GM10266 (cell line): ENCODE measurements at regions not wholly inside any gene's neighbourhood (a gene's known extent, or its start where the extent isn't known, plus 50 kb on each side); places are given as distances from the start of the nearest gene placed in this dataset.
"Not testable (repeated sequence)": the region's sequence is repeated elsewhere in the genome, so short reads cannot be mapped to it uniquely, and the experiment has no call there.

ENCODE experiments used
- DNase-seq: peaks from one replicate; pipeline ENCODE4 v3.0.0; 2012; ENCODE audit errors: extremely low spot score
- CTCF ChIP-seq: IDR thresholded peaks from 2 replicates; pipeline ENCODE4 v1.5.1; 2012; ENCODE audit warnings: mild to moderate bottlenecking, low read depth; ENCODE audit not compliant: control insufficient read depth, insufficient read depth; ENCODE audit errors: missing control alignments

- no peak for DNase-seq
- TF ChIP-seq CTCF, result no peak
Observed at GRCh38 chr1:208479435-208479834, 235.3 kb upstream of the PLXNA2 start.

GRCh38 chr1:208485512-208485911 lies 241.3 kb upstream of the PLXNA2 start:
- no peak for DNase-seq
- TF ChIP-seq CTCF, result no peak

GRCh38 chr1:208486677-208487076 lies 242.5 kb upstream of the PLXNA2 start:
- TF ChIP-seq CTCF, result no peak
- no peak for DNase-seq

GRCh38 chr1:208488432-208488831 lies 244.2 kb upstream of the PLXNA2 start:
- DNase-seq, result not testable (repeated sequence)

- no peak for TF ChIP-seq CTCF
- no peak for DNase-seq
Observed at GRCh38 chr1:208496467-208497371, 252.5 kb upstream of the PLXNA2 start.

GRCh38 chr1:208497866-208498541 lies 253.8 kb upstream of the PLXNA2 start:
- DNase-seq, result no peak
- no peak for TF ChIP-seq CTCF

GRCh38 chr1:208499026-208499425 lies 254.8 kb upstream of the PLXNA2 start:
- no peak for DNase-seq

More at GRCh38 chr1:208499026-208499425, 254.8 kb upstream of the PLXNA2 start:
- TF ChIP-seq CTCF, result no peak
